GM21619 (cell line): ENCODE measurements at regions not wholly inside any gene's neighbourhood (a gene's known extent, or its start where the extent isn't known, plus 50 kb on each side); places are given as distances from the start of the nearest gene placed in this dataset.
"Not testable (repeated sequence)": the region's sequence is repeated elsewhere in the genome, so short reads cannot be mapped to it uniquely, and the experiment has no call there.

Source experiments
- ATAC-seq: cut with Tn5 transposase; IDR thresholded peaks from one replicate; pipeline ENCODE4 v1.9.1; 2021; ENCODE audit not compliant: unreplicated experiment

GRCh38 chr3:18086078-18086477 lies 339.1 kb downstream of the SATB1 start:
- ATAC-seq = no peak

- no peak for ATAC-seq
Measured at GRCh38 chr3:18085429-18085828, 339.7 kb downstream of the SATB1 start.

GRCh38 chr3:18083273-18083590 lies 340.8 kb upstream of the TBC1D5 start:
- ATAC-seq = not testable (repeated sequence)

DNA sequence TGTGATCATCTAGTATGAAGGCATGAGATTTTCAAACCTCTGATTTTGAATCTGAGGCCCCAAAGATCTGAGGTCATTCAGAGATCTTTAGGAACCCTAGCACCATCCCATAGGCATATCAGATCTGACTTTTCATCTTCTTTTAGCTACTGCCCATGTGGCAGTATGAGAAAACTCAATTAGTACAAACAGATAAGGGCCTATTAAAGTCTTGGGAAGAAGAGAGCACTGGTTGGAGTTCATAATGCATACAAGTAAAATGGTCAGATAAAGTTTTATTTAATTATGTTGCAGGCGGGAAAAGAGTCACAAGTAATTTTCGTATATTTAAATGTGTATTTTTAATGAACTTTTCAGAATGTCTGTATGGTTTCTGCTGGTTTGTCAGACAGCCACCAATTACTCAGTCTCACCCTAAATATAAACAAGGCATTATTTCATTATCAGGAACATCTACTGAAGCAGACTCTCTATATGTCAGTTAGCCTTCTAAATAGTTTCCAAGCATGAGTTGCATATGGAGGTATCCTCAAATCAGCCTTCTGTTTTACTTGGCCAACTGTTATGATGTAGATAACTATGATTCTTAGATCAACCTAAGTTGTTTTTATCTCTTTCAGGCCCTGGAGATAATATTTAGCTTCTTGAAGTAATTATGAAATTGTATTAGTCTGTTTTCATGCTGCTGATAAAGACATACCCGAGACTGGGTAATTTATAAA lies 340.3 kb upstream of the TBC1D5 start:
- ATAC-seq = no peak

DNA sequence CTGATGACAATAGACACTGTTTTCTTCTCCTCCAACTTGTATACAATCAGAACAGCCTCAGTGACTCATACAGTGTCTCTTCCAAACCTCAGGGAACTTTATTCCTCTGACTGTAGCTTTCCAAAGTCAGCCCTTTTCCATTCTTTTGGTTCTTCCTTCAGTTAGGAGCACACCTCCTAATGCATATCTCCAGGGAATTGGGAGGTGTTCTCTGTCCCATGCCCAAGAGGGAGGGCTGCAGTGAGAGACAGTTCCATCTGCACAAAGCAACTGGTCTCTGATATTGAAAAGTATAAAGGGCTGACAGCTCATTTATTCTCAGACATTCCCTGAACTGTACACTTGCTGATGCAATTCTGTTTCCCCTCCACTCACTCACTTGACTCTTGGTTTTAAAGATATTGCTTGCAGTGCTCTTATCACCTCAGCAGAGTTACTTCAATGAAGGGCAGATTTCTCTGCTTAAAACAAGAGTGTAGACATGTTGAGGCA lies 337.8 kb upstream of the TBC1D5 start:
- ATAC-seq = no peak

DNA sequence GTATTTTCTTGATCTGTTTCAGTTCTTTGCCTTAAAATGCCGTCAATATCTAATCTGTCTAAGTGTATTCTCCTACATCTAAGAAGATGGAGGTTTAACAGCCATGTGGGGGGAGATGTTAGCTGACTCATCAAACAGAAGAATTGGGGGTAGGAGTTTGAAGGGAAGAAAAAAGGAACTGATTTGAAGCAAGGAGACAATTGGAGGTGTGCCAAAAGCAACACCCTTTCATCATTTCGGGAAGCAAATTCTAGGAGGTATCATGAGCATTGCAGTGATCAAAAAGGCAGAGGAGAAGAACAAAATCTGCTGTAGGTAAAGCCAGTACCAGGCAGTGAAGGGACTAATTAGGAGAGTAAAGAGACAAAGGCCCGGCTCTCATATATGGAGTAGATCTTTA lies 337.3 kb upstream of the TBC1D5 start:
- ATAC-seq = no peak

- ATAC-seq = no peak
Measured at GRCh38 chr3:18079062-18079461, 336.6 kb upstream of the TBC1D5 start.

DNA sequence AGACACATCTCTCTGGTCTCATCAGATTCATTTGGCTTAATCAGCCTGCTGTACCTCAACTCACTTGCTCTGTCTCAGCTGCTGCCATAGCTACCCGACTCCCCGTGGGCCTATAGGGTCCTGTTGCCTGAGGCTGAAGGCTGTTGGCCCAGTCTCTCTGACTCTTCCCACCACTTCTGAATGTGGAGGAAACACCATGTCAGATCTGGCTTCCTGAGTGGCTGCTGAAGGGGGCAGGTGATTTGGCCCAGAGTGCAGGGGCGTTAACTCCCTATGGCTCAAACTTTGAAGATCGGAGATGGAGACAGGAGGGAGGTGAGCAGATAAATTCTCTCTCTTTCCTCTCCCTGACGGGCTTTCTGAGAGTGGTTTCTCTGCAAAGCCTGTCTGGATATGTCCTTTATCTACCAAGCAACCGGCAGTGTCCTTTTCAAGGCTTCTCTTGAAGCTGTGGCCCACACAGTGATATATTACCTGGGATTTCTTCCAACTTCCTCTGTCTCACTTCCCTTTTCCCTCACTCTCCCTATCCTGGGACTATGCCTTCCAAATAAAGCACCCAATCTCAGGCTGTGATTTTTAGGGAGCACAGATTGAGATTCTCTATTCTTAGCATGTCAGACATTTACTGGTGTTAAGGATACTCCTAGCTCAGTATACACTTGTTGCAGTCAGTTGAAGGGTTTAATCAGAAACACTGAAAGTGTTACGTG lies 334.9 kb upstream of the TBC1D5 start:
- ATAC-seq = no peak

- no peak for ATAC-seq
Measured at GRCh38 chr3:18076301-18076700, 333.9 kb upstream of the TBC1D5 start.

DNA sequence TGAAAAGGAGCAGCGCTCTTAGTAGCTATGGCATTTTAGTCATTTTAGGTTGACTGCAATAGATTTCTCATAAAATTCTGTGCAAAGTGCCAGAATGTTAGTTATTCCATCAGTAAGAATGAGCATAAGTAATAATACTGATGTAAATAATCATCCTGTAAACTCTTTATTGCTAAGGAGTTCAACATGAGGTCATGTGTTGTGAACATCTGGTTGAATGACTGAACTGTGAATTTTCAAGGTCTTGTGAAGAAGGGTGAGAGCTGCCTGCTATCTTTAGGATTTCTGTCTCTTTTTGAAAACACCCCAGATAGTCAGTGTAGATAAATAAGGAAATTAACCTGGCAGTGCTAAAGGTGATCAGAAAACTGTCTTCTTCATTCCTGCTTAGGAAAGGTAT lies 333.4 kb upstream of the TBC1D5 start:
- no peak for ATAC-seq

DNA sequence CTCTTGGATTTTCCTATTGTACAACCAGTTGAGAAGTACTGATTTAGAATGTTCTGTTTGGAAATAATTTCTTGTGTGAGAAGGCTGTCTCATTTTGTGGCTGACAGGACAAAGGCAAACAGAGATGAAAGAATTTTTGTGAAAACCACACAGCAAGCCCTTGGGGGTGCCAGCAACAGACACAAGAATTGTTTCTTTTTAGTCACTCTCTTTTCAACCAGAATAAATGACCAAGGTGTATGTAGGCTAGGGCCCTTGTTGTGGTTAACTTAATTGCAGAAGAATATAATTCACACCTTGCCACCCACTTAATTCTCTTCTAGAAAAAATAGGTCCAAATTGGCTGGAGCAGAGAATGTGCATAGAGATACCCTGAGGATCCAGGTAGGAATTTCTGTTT lies 329.4 kb upstream of the TBC1D5 start:
- ATAC-seq = no peak

- ATAC-seq = no peak
Measured at GRCh38 chr3:18070944-18071343, 328.5 kb upstream of the TBC1D5 start.

DNA sequence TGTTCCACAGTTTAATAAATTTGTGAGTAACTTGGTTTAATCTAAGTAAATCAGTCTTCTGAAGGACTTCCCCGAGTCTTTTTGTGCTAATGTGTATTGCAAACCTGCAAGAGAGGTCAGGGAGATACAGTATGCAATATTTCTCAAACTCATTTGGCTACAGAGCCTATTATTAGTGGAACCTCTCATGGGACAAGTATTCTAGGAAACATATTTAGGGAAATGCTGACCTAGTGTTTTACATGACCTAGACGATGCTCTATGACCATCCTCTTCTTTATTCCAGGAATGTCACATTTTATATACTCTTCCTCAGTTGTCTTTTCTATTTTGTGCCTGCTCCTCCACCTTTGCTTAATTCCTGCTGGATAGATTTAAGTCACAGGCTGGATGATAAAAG lies 327.8 kb upstream of the TBC1D5 start:
- no peak for ATAC-seq

- ATAC-seq = no peak
Measured at GRCh38 chr3:18069568-18069967, 327.1 kb upstream of the TBC1D5 start.

GRCh38 chr3:18066899-18067582 lies 324.6 kb upstream of the TBC1D5 start:
- ATAC-seq = no peak

DNA sequence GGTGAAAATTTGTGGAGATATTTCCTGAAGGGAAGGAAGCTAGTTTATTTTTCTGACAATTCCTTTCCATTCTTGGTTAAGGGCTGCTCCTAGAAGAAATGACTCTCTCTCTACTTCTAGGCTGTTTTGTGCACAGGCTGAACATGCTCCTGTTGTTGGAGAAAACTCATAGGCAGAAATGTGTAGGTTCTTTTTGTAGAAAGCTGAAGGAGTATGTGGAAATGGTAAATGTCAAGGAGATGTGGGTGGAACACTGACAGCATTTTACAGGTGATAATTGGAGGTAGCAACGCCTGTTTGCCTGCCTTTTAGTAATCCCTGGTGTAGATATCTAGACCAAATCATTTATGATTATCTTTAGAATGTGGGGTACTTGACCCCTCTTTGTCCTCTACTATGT lies 322.2 kb upstream of the TBC1D5 start:
- ATAC-seq = no peak

- no peak for ATAC-seq
Measured at GRCh38 chr3:18062657-18063025, 320.2 kb upstream of the TBC1D5 start.

DNA sequence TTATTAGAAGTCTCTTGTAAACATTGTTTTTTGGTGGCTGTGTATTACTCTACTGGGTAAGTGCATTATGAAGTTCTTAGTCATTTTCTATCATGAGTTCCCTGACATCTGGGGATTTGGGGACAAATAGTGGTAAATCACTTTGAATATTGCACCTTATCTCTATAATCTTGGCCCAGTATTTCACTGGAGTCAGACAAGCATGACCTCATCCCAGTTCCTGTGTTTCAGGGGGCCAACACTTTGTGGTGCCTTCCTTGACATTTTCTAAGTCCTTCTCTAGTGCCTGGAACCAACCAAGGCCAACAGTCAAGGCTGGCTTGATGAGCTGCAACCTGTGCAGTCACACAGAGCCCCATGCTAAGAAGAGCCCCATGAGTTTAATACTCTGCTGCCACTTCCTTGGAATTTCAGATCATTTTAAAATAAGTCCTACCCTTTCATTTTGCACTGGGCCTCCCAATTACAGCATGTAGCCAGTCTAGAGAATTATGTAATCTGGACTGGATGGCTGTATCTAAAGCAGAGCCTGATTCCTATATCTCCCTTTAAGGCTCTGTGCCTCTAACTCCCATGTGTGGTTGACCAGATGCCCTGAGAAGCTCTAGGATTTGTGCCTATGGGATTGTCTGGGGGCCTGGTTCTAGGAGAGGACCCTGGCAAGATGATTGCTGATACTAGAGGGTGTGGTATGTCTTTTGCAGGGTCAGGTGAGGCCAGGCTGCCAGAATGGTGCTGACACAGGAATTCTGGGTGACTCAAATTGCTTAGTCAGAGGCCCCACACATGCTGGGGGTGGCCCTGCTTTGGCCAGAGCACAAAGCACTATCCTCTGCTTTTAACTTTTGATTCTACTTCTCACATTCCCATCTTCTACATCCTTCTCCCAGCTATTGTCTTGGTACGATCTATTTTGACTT lies 319.6 kb upstream of the TBC1D5 start:
- no peak for ATAC-seq

- no peak for ATAC-seq
Measured at GRCh38 chr3:18058666-18059065, 316.2 kb upstream of the TBC1D5 start.

- ATAC-seq = no peak
Measured at GRCh38 chr3:18057471-18058091, 315.1 kb upstream of the TBC1D5 start.

DNA sequence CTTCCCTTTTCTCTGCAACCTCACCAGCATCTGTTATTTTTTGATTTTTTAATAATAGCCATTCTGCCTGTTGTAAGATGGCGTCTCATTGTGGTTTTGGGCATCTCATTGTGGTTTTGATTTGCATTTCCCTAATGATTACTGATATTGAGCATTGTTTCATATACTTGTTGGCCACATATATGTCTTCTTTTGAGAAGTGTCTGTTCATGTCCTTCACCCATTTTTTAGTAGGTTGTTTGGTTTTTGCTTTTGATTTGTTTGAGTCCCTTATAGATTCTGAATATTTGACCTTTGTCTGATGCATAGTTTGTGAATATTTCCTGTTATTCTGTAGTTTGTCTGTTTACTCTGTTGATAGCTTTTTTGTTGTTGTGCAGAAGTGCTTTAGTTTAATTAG lies 312.2 kb upstream of the TBC1D5 start:
- no peak for ATAC-seq
